Upper lobe of right lung (tissue), 1 donor: ENCODE measurements at regions not wholly inside any gene's neighbourhood (a gene's known extent, or its start where the extent isn't known, plus 50 kb on each side); places are given as distances from the start of the nearest gene placed in this dataset.

Source experiments
- ATAC-seq: fragments of 200-7000 bp; cut with Tn5 transposase; one replicate; pipeline ENCODE4 v1.9.1; 2020; ENCODE audit warnings: mild to moderate bottlenecking, moderate library complexity
- DNase-seq: peaks from one replicate; pipeline ENCODE4 v3.0.0-alpha.2; 2020
- H3K27ac ChIP-seq: fragments of 200-600 bp; one replicate; pipeline ENCODE4 v1.8.0; 2022
- H3K27me3 ChIP-seq: fragments of 200-600 bp; one replicate; pipeline ENCODE4 v1.8.0; 2022; ENCODE audit warnings: mild to moderate bottlenecking
- H3K36me3 ChIP-seq: fragments of 200-600 bp; one replicate; pipeline ENCODE4 v1.8.0; 2022
- H3K4me1 ChIP-seq: fragments of 200-600 bp; one replicate; pipeline ENCODE4 v1.8.0; 2022
- H3K4me3 ChIP-seq: fragments of 200-600 bp; one replicate; pipeline ENCODE4 v1.8.0; 2022; ENCODE audit warnings: mild to moderate bottlenecking
- H3K9me3 ChIP-seq: fragments of 200-600 bp; one replicate; pipeline ENCODE4 v1.8.0; 2022
- CTCF ChIP-seq: fragments of 200-600 bp; IDR thresholded peaks from one replicate; pipeline ENCODE4 v1.8.0; 2022; ENCODE audit warnings: antibody characterized with exemption
- intact Hi-C: fragments of 100-400 bp; cut with DNase I; formaldehyde crosslinking; loops from one replicate; pipeline ENCODE4 v1.11.0; 2022
- donor health status: DM: no; HTN: yes; CAD: no; lungs with severe emphysema.

- TF ChIP-seq CTCF: no peak
These were observed 199.9 kb upstream of the SATB1 start for GRCh38 chr3:18625085-18625484.

GRCh38 chr3:18623220-18623619 lies 198.1 kb upstream of the SATB1 start:
- ATAC-seq (no peak), DNase-seq (no peak)
- H3K4me3 ChIP-seq: no peak overlapping the region
- no peaks in the 10 kb centered on the region for H3K36me3 ChIP-seq
- H3K9me3 ChIP-seq: no peaks in the 10 kb centered on the region
- TF ChIP-seq CTCF: no peak
- no peak overlapping the region for H3K27ac ChIP-seq
- H3K27me3 ChIP-seq: no peaks in the 10 kb centered on the region
- intact Hi-C loops: no loop called here
- no peaks in the 10 kb centered on the region for H3K4me1 ChIP-seq

More at GRCh38 chr3:18625085-18625484, 199.9 kb upstream of the SATB1 start:
- DNase-seq (no peak), ATAC-seq (no peak)
- Histone ChIP-seq H3K36me3 (no peaks in the 10 kb centered on the region), H3K9me3 (no peaks in the 10 kb centered on the region), H3K4me1 (no peaks in the 10 kb centered on the region), H3K27ac (no peak overlapping the region), H3K4me3 (no peak overlapping the region), H3K27me3 (no peaks in the 10 kb centered on the region)
- intact Hi-C loops: no loop called here

GRCh38 chr3:18618723-18619122 lies 193.6 kb upstream of the SATB1 start:
- H3K36me3 ChIP-seq: no peaks in the 10 kb centered on the region
- H3K9me3 ChIP-seq: no peaks in the 10 kb centered on the region
- intact Hi-C loops: no loop called here
- no peak for TF ChIP-seq CTCF
- H3K27ac ChIP-seq: no peak overlapping the region
- DNase-seq: no peak
- H3K4me3 ChIP-seq: no peak overlapping the region
- H3K4me1 ChIP-seq: no peaks in the 10 kb centered on the region
- ATAC-seq: no peak
- H3K27me3 ChIP-seq: no peaks in the 10 kb centered on the region

- ATAC-seq: no peak
- TF ChIP-seq CTCF: no peak
- intact Hi-C loops: no loop called here
These were observed 186.9 kb upstream of the SATB1 start for GRCh38 chr3:18611991-18612390.

GRCh38 chr3:18609187-18609586 lies 184.0 kb upstream of the SATB1 start:
- DNase-seq (no peak), ATAC-seq (peak; percentile 67)
- Histone ChIP-seq H3K27ac (no peak overlapping the region), H3K36me3 (no peaks in the 10 kb centered on the region), H3K9me3 (no peaks in the 10 kb centered on the region), H3K4me1 (no peaks in the 10 kb centered on the region), H3K27me3 (no peaks in the 10 kb centered on the region), H3K4me3 (no peak overlapping the region)
- TF ChIP-seq CTCF: no peak
- intact Hi-C loops: no loop called here

More at GRCh38 chr3:18611991-18612390, 186.9 kb upstream of the SATB1 start:
- Histone ChIP-seq H3K27ac (no peak overlapping the region), H3K36me3 (no peaks in the 10 kb centered on the region), H3K4me1 (no peaks in the 10 kb centered on the region), H3K9me3 (no peaks in the 10 kb centered on the region), H3K27me3 (no peaks in the 10 kb centered on the region), H3K4me3 (no peak overlapping the region)
- DNase-seq: no peak

GRCh38 chr3:18597919-18598318 lies 172.8 kb upstream of the SATB1 start:
- no peak overlapping the region for H3K27ac ChIP-seq
- no peaks in the 10 kb centered on the region for H3K9me3 ChIP-seq
- no peak overlapping the region for H3K4me3 ChIP-seq
- H3K4me1 ChIP-seq: no peaks in the 10 kb centered on the region
- H3K27me3 ChIP-seq: no peaks in the 10 kb centered on the region
- DNase-seq (no peak), ATAC-seq (no peak)
- intact Hi-C loops: no loop called here
- no peak for TF ChIP-seq CTCF
- H3K36me3 ChIP-seq: no peaks in the 10 kb centered on the region
